Tibial artery (tissue), 4 donors: ENCODE measurements at regions not wholly inside any gene's neighbourhood (a gene's known extent, or its start where the extent isn't known, plus 50 kb on each side); places are given as distances from the start of the nearest gene placed in this dataset.

Source experiments
- DNase-seq, 2 donors: peaks; one replicate each; pipeline ENCODE4 v3.0.0-alpha.2; 2019
- H3K27ac ChIP-seq, 2 donors: fragments of 200-600 bp; sonication (generic) in 1 of 2; 1 replicate in 1 of 2; 2 replicates in 1 of 2; pipeline ENCODE4 v1.5.1; 2018 to 2019; ENCODE audit warnings: mild to moderate bottlenecking in 1 of 2
- H3K27me3 ChIP-seq, 2 donors: fragments of 200-600 bp; sonication (generic) in 1 of 2; one replicate each; pipeline versions ENCODE4 v1.5.1 to v1.6.0; 2016 to 2019
- H3K36me3 ChIP-seq, 3 donors: fragments of 200-600 bp; sonication (generic) in 2 of 3; one replicate each; pipeline ENCODE4 v1.5.1; 2016 to 2019; ENCODE audit warnings: mild to moderate bottlenecking in 2 of 3
- H3K4me1 ChIP-seq, 4 donors: fragments of 200-600 bp; sonication (generic) in 2 of 4; 1 replicate in 3 of 4; 2 replicates in 1 of 4; pipeline ENCODE4 v1.5.1; 2016 to 2019
- H3K4me3 ChIP-seq, 2 donors: fragments of 200-600 bp; sonication (generic) in 1 of 2; 1 replicate in 1 of 2; 2 replicates in 1 of 2; pipeline ENCODE4 v1.5.1; 2018 to 2019; ENCODE audit warnings: mild to moderate bottlenecking in 2 of 2
- H3K9me3 ChIP-seq, 3 donors: fragments of 200-600 bp; sonication (generic) in 1 of 3; one replicate each; pipeline ENCODE4 v1.5.1; 2016 to 2019
- intact Hi-C: fragments of 100-400 bp; cut with DNase I; formaldehyde crosslinking; loops from one replicate; pipeline ENCODE4 v1.15.0; 2023; ENCODE audit warnings: low total_unique reads
- TF ChIP-seq, protein P1 (sequence below), 2 experiments: fragments of 200-600 bp in 1 of 2; fragments of 450-650 bp in 1 of 2; IDR thresholded peaks; one replicate each; pipeline ENCODE4 v1.5.1; 2017 to 2019; ENCODE audit warnings: antibody characterized with exemption in 2 of 2, mild to moderate bottlenecking in 1 of 2, moderate library complexity in 1 of 2

DNA sequence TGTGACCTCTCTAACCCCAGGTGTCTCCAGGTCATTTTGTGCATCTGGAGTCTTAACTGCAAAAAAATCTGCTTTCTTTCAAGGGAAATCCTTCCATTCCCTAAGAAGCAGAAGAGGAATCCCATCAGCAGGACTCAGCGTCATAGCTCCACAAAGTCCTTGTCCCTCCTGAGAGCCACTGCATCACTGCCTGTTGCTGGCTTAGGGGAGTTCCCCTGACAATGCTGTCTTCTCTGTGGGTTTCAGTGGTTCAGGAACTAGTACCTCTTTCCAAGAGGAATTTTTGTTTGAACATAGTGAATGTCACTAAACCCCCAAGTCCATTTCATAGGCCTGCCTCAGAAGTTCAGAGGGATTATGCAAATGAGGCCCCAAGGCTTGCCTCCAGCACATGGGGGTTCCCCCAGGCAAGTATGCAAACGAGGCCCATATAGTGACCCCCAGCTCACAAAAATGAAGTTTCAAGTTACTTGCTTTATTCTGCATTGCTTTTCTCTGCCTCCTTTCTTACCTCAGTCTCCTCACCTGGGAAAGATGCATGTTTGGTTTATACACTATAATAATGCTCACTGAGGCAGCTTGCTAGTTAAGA is 513.9 kb upstream of the MEX3C start:
- intact Hi-C loops: no loop called here
- Histone ChIP-seq H3K36me3 (no peaks in the 10 kb centered on the region), H3K4me1 (no peaks in the 10 kb centered on the region), H3K9me3 (peaks cover 0 to 17% (median 5%) of the 10 kb centered on the region in 3 donors), H3K4me3 (no peak overlapping the region), H3K27ac (no peak overlapping the region), H3K27me3 (no peaks in the 10 kb centered on the region)
- no peak for DNase-seq
- TF ChIP-seq, protein P1, sequence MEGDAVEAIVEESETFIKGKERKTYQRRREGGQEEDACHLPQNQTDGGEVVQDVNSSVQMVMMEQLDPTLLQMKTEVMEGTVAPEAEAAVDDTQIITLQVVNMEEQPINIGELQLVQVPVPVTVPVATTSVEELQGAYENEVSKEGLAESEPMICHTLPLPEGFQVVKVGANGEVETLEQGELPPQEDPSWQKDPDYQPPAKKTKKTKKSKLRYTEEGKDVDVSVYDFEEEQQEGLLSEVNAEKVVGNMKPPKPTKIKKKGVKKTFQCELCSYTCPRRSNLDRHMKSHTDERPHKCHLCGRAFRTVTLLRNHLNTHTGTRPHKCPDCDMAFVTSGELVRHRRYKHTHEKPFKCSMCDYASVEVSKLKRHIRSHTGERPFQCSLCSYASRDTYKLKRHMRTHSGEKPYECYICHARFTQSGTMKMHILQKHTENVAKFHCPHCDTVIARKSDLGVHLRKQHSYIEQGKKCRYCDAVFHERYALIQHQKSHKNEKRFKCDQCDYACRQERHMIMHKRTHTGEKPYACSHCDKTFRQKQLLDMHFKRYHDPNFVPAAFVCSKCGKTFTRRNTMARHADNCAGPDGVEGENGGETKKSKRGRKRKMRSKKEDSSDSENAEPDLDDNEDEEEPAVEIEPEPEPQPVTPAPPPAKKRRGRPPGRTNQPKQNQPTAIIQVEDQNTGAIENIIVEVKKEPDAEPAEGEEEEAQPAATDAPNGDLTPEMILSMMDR (IDR thresholded peaks at IDR 0.05): no peak

DNA sequence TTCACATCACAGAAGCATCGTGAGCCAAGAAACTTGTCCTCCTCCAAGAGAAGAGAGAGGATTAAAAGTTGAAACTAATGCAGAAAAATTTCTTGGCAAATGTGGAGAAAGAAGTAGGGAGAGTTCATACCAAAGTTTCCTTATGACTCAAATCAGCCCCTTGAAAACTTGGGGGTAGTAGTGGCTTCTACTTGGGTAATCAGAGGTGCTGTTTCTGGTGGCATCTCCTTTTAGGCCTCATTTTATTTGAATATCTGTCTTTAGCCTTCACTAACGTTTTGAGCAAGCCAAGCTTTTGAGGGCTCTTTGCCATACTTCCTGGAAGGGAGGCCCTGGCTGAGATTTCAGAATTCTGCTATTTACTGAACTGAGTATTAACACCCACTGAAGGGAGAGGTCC is 515.3 kb upstream of the MEX3C start:
- intact Hi-C loops: no loop called here
- Histone ChIP-seq H3K27ac (no peak overlapping the region), H3K27me3 (no peaks in the 10 kb centered on the region), H3K4me3 (no peak overlapping the region), H3K36me3 (no peaks in the 10 kb centered on the region), H3K4me1 (no peaks in the 10 kb centered on the region), H3K9me3 (peaks cover 0 to 11% (median 0%) of the 10 kb centered on the region in 3 donors)
- DNase-seq: no peak
- TF ChIP-seq, protein P1 (IDR thresholded peaks at IDR 0.05): no peak

DNA sequence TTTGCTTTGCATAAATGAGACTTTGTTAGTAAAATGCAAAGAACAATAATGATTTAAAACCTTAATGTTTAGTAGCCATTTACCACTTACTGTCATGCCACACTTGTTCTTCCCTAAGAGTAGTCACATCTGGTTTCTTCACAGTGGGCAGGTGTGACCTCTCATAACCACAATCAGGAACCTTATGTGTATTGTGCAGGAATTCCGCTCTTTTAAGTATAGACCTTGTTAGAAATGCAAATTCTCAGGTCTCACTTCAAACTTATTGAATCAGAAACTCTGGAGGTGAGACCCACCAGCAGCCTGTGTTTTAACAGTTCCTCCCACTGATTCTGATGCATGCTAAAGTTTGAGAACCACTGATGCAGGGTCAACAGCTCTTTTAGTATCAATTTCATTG is 518.8 kb upstream of the MEX3C start:
- Histone ChIP-seq H3K4me1 (no peaks in the 10 kb centered on the region), H3K27me3 (no peaks in the 10 kb centered on the region), H3K27ac (no peak overlapping the region), H3K36me3 (no peaks in the 10 kb centered on the region), H3K9me3 (peaks cover 0 to 11% (median 0%) of the 10 kb centered on the region in 3 donors), H3K4me3 (no peak overlapping the region)
- TF ChIP-seq, protein P1 (IDR thresholded peaks at IDR 0.05): no peak
- DNase-seq: no peak
- intact Hi-C loops: no loop called here

DNA sequence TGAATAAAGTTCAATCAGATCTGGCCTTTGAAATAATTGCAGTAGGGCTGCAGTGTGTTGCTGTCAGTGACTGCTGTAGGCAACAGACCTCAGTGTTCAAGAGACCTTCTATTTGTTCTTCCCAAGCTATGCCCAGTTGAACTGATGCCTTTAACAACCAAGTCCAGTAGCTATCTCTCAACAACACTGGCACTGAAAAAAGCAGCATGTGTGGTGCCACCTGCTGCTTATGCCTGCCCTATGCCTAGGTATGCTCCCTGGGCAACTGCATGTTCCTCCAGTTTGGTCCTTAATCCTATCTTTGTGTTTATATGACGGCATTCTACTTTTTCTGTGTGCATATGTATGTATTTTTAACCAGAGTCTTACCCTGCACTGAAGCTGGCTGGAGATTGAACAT is 523.9 kb upstream of the MEX3C start:
- Histone ChIP-seq H3K4me3 (no peak overlapping the region), H3K27ac (no peak overlapping the region), H3K27me3 (no peaks in the 10 kb centered on the region), H3K4me1 (no peaks in the 10 kb centered on the region), H3K9me3 (no peaks in the 10 kb centered on the region), H3K36me3 (no peaks in the 10 kb centered on the region)
- intact Hi-C loops: no loop called here
- DNase-seq: no peak
- TF ChIP-seq, protein P1 (IDR thresholded peaks at IDR 0.05): no peak

DNA sequence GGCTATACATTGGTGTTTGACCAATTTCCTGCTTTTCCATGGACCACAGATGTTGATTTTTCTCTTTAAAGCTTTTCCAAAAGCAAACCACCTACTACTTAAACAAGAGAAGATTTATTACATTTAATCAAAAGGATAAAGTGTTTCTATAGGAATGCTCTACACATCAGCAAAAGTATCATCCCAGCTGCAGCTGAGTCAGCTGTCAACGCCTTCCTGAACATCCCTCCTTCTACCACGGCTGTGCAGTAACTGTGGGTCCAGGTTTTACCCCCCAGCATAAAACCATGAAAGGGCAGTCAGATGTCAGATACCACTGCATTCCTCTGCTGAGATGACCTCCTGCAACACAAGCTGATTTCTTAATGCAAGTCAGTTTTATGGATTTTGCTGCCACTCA is 524.5 kb upstream of the MEX3C start:
- Histone ChIP-seq H3K36me3 (no peaks in the 10 kb centered on the region), H3K27me3 (no peaks in the 10 kb centered on the region), H3K27ac (no peak overlapping the region), H3K9me3 (no peaks in the 10 kb centered on the region), H3K4me1 (no peaks in the 10 kb centered on the region), H3K4me3 (no peak overlapping the region)
- TF ChIP-seq, protein P1 (IDR thresholded peaks at IDR 0.05): no peak
- intact Hi-C loops: no loop called here
- DNase-seq: no peak
